HepG2 (cell line): ENCODE measurements at regions not wholly inside any gene's neighbourhood (a gene's known extent, or its start where the extent isn't known, plus 50 kb on each side); places are given as distances from the start of the nearest gene placed in this dataset.

ENCODE experiments used
- ATAC-seq: fragments of 200-7000 bp; cut with Tn5 transposase; 3 replicates; pipeline ENCODE4 v1.9.1; 2020; ENCODE audit warnings: mild to moderate bottlenecking, moderate library complexity
- BruUV-seq: library from RNA; stranded (reverse); fragments of 400-500 nt; replicated peaks from 2 replicates; lab custom pipeline; 2021; lab: Mats Ljungman, UMichigan
- CTCF ChIA-PET: fragments of 300-600 bp; formaldehyde crosslinking; extraction: SDS; loops from one replicate; lab custom pipeline; 2021; ENCODE audit warnings: low total read pairs, inconsistent platforms, low intra/inter-chr PET ratio; lab: Yijun Ruan, JAX
- POLR2A ChIA-PET: fragments of 350-600 bp; sonication (Branson Sonifier 250); formaldehyde crosslinking; loops from one replicate; lab custom pipeline; 2020; ENCODE audit warnings: antibody characterized with exemption, inconsistent platforms; lab: Yijun Ruan, JAX
- DNase-seq: peaks from one replicate; pipeline ENCODE4 v3.0.0-alpha.2; 2015; ENCODE audit warnings: low spot score
- FAIRE-seq: peaks from 3 replicates; lab custom pipeline; 2011; peaks lifted over from hg19 to GRCh38; lab: Jason Lieb, UNC
- H2AFZ ChIP-seq: one replicate; pipeline ENCODE4 v1.6.1; 2011; ENCODE audit warnings: low read length, inconsistent platforms
- H3K27ac ChIP-seq: fragments of 300-600 bp; 3 replicates; pipeline ENCODE4 v1.8.0; 2011; ENCODE audit warnings: mixed run types, mild to moderate bottlenecking, mixed read lengths, low read length, inconsistent platforms; ENCODE audit not compliant: insufficient read depth; ENCODE audit errors: extremely low read length
- H3K27me3 ChIP-seq, 2 experiments: fragments of 200-600 bp in 1 of 2; 2 replicates in 1 of 2; 3 replicates in 1 of 2; pipeline versions ENCODE4 v1.6.0 to v1.8.0; 2011; ENCODE audit warnings: low read length in 2 of 2, mild to moderate bottlenecking in 2 of 2, moderate library complexity in 2 of 2, inconsistent platforms in 1 of 2; ENCODE audit not compliant: insufficient read depth in 2 of 2, control insufficient read depth in 1 of 2
- H3K36me3 ChIP-seq, 2 experiments: fragments of 200-600 bp in 1 of 2; replicated peaks in 1 of 2; 2 replicates in 1 of 2; 3 replicates in 1 of 2; pipeline versions ENCODE4 v1.5.1 to v1.8.0; 2011; ENCODE audit warnings: low read length in 2 of 2, inconsistent platforms in 1 of 2; ENCODE audit not compliant: insufficient read depth in 2 of 2, control insufficient read depth in 1 of 2
- H3K4me1 ChIP-seq: 2 replicates; pipeline ENCODE4 v1.5.1; 2012; ENCODE audit warnings: low read length, inconsistent platforms; ENCODE audit not compliant: insufficient read depth
- H3K4me2 ChIP-seq: 2 replicates; pipeline ENCODE4 v1.6.0; 2011; ENCODE audit warnings: low read depth, low read length, inconsistent platforms
- H3K4me3 ChIP-seq, 3 experiments: fragments of 200-600 bp in 1 of 3; sonication (generic), shearing (Covaris generic) in 1 of 3; replicated peaks in 1 of 3; 2 replicates each; pipeline ENCODE4 v1.5.1; 2011 to 2016; ENCODE audit warnings: low read length in 3 of 3, inconsistent platforms in 2 of 3, low read depth in 2 of 3, mild to moderate bottlenecking in 2 of 3, control low read depth in 1 of 3, mixed read lengths in 1 of 3; ENCODE audit not compliant: insufficient read depth in 1 of 3
- H3K79me2 ChIP-seq: one replicate; pipeline ENCODE4 v1.6.1; 2011; ENCODE audit warnings: low read length, inconsistent platforms; ENCODE audit not compliant: insufficient read depth
- H3K9ac ChIP-seq: 2 replicates; pipeline ENCODE4 v1.6.0; 2011; ENCODE audit warnings: mild to moderate bottlenecking, low read depth, low read length, inconsistent platforms; ENCODE audit not compliant: insufficient read depth
- H3K9me3 ChIP-seq: 2 replicates; pipeline ENCODE4 v1.5.1; 2012; ENCODE audit warnings: mild to moderate bottlenecking, low read length
- H4K20me1 ChIP-seq: 2 replicates; pipeline ENCODE4 v1.6.0; 2011; ENCODE audit warnings: inconsistent platforms, mild to moderate bottlenecking, low read length, moderate library complexity; ENCODE audit not compliant: insufficient read depth
- ASH2L ChIP-seq: fragments of 300-600, 200-600 bp; sonication (generic); IDR thresholded peaks from 2 replicates; pipeline ENCODE4 v1.7.0; 2017; ENCODE audit warnings: low read depth, mild to moderate bottlenecking, moderate library complexity, mixed read lengths, low read length; ENCODE audit not compliant: insufficient read length
- FOSL1 ChIP-seq: sonication (generic); formaldehyde crosslinking; IDR thresholded peaks from 2 replicates; pipeline ENCODE4 v1.9.0; 2021; ENCODE audit warnings: missing genetic modification reagents, borderline replicate concordance
- FOXC1 ChIP-seq: sonication (generic); formaldehyde crosslinking; IDR thresholded peaks from 2 replicates; pipeline ENCODE4 v1.8.0; 2022; ENCODE audit warnings: mild to moderate bottlenecking, missing genetic modification reagents, borderline replicate concordance
- HES4 ChIP-seq: sonication (generic); formaldehyde crosslinking; IDR thresholded peaks from 2 replicates; pipeline ENCODE4 v1.9.0; 2021; ENCODE audit warnings: mild to moderate bottlenecking, missing genetic modification reagents, borderline replicate concordance
- MAFF ChIP-seq: IDR thresholded peaks from 2 replicates; pipeline ENCODE4 v1.6.1; 2011; ENCODE audit warnings: low read depth, low read length, improper control_type of control experiment
- MTF1 ChIP-seq: sonication (generic); formaldehyde crosslinking; IDR thresholded peaks from 2 replicates; pipeline ENCODE4 v1.5.0; 2020; ENCODE audit warnings: missing genetic modification reagents
- NPAS2 ChIP-seq: sonication (generic); formaldehyde crosslinking; IDR thresholded peaks from 2 replicates; pipeline ENCODE4 v1.8.0; 2022; ENCODE audit warnings: mild to moderate bottlenecking, missing genetic modification reagents, borderline replicate concordance
- TFE3 ChIP-seq: IDR thresholded peaks from 2 replicates; pipeline ENCODE4 v1.6.1; 2016
- THAP7 ChIP-seq: sonication (generic); formaldehyde crosslinking; IDR thresholded peaks from 2 replicates; pipeline ENCODE4 v1.8.1; 2023; ENCODE audit warnings: mild to moderate bottlenecking, missing genetic modification reagents
- ZBTB42 ChIP-seq: sonication (generic); formaldehyde crosslinking; IDR thresholded peaks from 2 replicates; pipeline ENCODE4 v1.5.0; 2020; ENCODE audit warnings: mild to moderate bottlenecking, missing genetic modification reagents
- ZC3H13 ChIP-seq: sonication (generic); formaldehyde crosslinking; IDR thresholded peaks from 2 replicates; pipeline ENCODE4 v1.8.1; 2023; ENCODE audit warnings: mild to moderate bottlenecking, missing genetic modification reagents, moderate library complexity
- ZMYM3 ChIP-seq: sonication (generic); formaldehyde crosslinking; IDR thresholded peaks from 2 replicates; pipeline ENCODE4 v1.5.1; 2020; ENCODE audit warnings: mild to moderate bottlenecking, missing genetic modification reagents
- ZNF160 ChIP-seq: sonication (generic); formaldehyde crosslinking; IDR thresholded peaks from 2 replicates; pipeline ENCODE4 v1.8.0; 2022; ENCODE audit warnings: mild to moderate bottlenecking, inconsistent platforms, missing genetic modification reagents
- ZNF704 ChIP-seq: sonication (generic); formaldehyde crosslinking; IDR thresholded peaks from 2 replicates; pipeline ENCODE4 v1.8.1; 2023; ENCODE audit warnings: mild to moderate bottlenecking, inconsistent platforms, moderate library complexity, missing genetic modification reagents, borderline replicate concordance
- WGBS: methylation state at CpG from one replicate; pipeline ENCODE4 v1.1.6; 2017; ENCODE audit warnings: low lambda C conversion rate; 5-methylcytosine and 5-hydroxymethylcytosine counted together
- in situ Hi-C: cut with HindIII; loops from 2 replicates; pipeline ENCODE4 v1.10.0; 2017; ENCODE audit warnings: low pct_unique_long_range_greater_than_20kb; ENCODE audit not compliant: extremely low pct_ligation_motif_present
- intact Hi-C: fragments of 100-400 bp; cut with micrococcal nuclease; formaldehyde crosslinking; loops from one replicate; pipeline ENCODE4 v1.10.0; 2022; ENCODE audit not compliant: unreplicated experiment
- TF ChIP-seq, protein P1 (sequence below): sonication (generic); formaldehyde crosslinking; conservative IDR thresholded peaks from 2 replicates; pipeline ENCODE4 v1.8.0; 2022; ENCODE audit warnings: mild to moderate bottlenecking, moderate library complexity, missing genetic modification reagents

- CTCF ChIA-PET: no interaction called here
- no peak for FAIRE-seq
These were observed 387.2 kb downstream of the BMP4 start for GRCh38 chr14:53569446-53569845.

DNA sequence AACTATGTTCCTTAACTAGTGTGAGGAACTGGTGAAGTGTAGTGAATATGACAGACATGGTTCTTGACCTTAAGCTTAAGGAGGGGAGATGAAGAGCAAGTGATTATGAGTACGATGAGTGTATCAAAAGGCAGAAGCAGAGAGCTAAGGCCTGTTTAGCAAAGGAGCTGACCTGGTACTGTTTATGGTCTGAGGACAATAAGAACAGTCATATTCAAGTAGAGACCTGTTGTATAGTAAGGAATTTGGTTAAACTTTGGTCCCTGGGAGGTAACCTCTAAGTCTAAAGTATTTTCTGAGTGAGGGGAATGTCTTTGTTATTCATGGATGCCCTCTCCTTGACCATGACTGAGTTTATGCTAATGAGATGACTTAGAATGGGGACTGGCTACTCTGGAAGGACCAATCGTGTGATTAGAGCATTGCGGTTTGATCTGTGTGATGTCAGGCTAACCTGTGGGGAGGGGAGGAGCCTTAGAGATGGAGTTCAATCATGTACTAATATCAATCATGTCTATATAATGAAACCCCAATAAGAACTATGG is 389.3 kb downstream of the BMP4 start:
- in situ Hi-C loops: no loop called here
- Histone ChIP-seq H4K20me1 (no peaks in the 10 kb centered on the region), H3K4me3 (no peak overlapping the region), H3K4me1 (no peaks in the 10 kb centered on the region), H3K27me3 (no peaks in the 10 kb centered on the region), H3K27ac (no peak overlapping the region), H3K36me3 (no peaks in the 10 kb centered on the region), H2AFZ (no peak overlapping the region), H3K9ac (no peak overlapping the region), H3K4me2 (no peak overlapping the region), H3K79me2 (no peaks in the 10 kb centered on the region), H3K9me3 (peaks cover 5% of the 10 kb centered on the region; the same call in 1 of the 2 replicates)
- ATAC-seq (no peak), FAIRE-seq (no peak), DNase-seq (no peak)
- intact Hi-C loops: no loop called here
- ChIA-PET POLR2A (no interaction called here), CTCF (no interaction called here)
- 68% methylated on average over 3 of the region's 3 CpGs for WGBS
- BruUV-seq: no TSS peak
- no peak for TF ChIP-seq THAP7
- TF ChIP-seq ASH2L: no peak
- TF ChIP-seq ZBTB42 (CRISPR knock-in tag): no peak
- no peak for TF ChIP-seq ZMYM3
- TF ChIP-seq ZNF704 (CRISPR knock-in tag): no peak
- TF ChIP-seq, protein P1, sequence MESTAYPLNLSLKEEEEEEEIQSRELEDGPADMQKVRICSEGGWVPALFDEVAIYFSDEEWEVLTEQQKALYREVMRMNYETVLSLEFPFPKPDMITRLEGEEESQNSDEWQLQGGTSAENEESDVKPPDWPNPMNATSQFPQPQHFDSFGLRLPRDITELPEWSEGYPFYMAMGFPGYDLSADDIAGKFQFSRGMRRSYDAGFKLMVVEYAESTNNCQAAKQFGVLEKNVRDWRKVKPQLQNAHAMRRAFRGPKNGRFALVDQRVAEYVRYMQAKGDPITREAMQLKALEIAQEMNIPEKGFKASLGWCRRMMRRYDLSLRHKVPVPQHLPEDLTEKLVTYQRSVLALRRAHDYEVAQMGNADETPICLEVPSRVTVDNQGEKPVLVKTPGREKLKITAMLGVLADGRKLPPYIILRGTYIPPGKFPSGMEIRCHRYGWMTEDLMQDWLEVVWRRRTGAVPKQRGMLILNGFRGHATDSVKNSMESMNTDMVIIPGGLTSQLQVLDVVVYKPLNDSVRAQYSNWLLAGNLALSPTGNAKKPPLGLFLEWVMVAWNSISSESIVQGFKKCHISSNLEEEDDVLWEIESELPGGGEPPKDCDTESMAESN: no peak
- TF ChIP-seq MTF1 (CRISPR knock-in tag): no peak

More at GRCh38 chr14:53569446-53569845, 387.2 kb downstream of the BMP4 start:
- no peak overlapping the region for H3K27ac ChIP-seq
- no peak for TF ChIP-seq MAFF
- no peak for TF ChIP-seq ZNF160 (CRISPR knock-in tag)
- TF ChIP-seq NPAS2 (CRISPR knock-in tag): no peak
- no peak for TF ChIP-seq HES4 (CRISPR knock-in tag)
- TF ChIP-seq FOXC1: no peak
- TF ChIP-seq TFE3 (CRISPR knock-in tag): no peak
- no peak for TF ChIP-seq ZC3H13 (CRISPR knock-in tag)
- no peak for TF ChIP-seq FOSL1
- TF ChIP-seq, all 625 proteins: peak for 0
- POLR2A ChIA-PET: no interaction called here
- Histone ChIP-seq H3K9ac (no peak overlapping the region), H3K27me3 (no peaks in the 10 kb centered on the region), H2AFZ (no peak overlapping the region), H3K4me2 (no peak overlapping the region), H4K20me1 (no peaks in the 10 kb centered on the region), H3K9me3 (no peaks in the 10 kb centered on the region), H3K36me3 (no peaks in the 10 kb centered on the region), H3K4me1 (no peaks in the 10 kb centered on the region), H3K79me2 (no peaks in the 10 kb centered on the region), H3K4me3 (no peak overlapping the region)
- 50% methylated on average over 2 of the region's 2 CpGs for WGBS
- in situ Hi-C loops (no loop called here), intact Hi-C loops (no loop called here)
- BruUV-seq: no TSS peak
- ATAC-seq (no peak), DNase-seq (no peak)
